PC-3 (cell line): ENCODE measurements at regions not wholly inside any gene's neighbourhood (a gene's known extent, or its start where the extent isn't known, plus 50 kb on each side); places are given as distances from the start of the nearest gene placed in this dataset.

Experiments
- ATAC-seq: fragments of 200-7000 bp; cut with Tn5 transposase; 2 replicates; pipeline ENCODE4 v1.9.1; 2020; ENCODE audit warnings: mild to moderate bottlenecking, moderate library complexity
- BruUV-seq: library from RNA; stranded (reverse); fragments of 400-500 nt; replicated peaks from 2 replicates; lab custom pipeline; 2021; lab: Mats Ljungman, UMichigan
- CTCF ChIA-PET: fragments of 300-600 bp; sonication (Branson Sonifier 250); formaldehyde crosslinking; loops from one replicate; lab custom pipeline; 2022; ENCODE audit warnings: antibody characterized with exemption; lab: Charles Lee
- POLR2A ChIA-PET: fragments of 300-600 bp; sonication (Branson Sonifier 250); formaldehyde crosslinking; loops from one replicate; lab custom pipeline; 2022; ENCODE audit warnings: antibody characterized with exemption; ENCODE audit not compliant: unreplicated experiment; lab: Charles Lee
- DNase-seq: peaks from one replicate; pipeline ENCODE4 v3.0.0-alpha.2; 2015
- H2AFZ ChIP-seq: fragments of 300-600 bp; sonication (generic); 2 replicates; pipeline ENCODE4 v1.6.0; 2016; ENCODE audit warnings: antibody characterized with exemption, low read length
- H3F3A ChIP-seq: fragments of 300-600 bp; sonication (generic); one replicate; pipeline ENCODE4 v1.6.0; 2017; ENCODE audit warnings: antibody characterized with exemption, low read length, control low read depth, mild to moderate bottlenecking; ENCODE audit not compliant: unreplicated experiment
- H3K27ac ChIP-seq: fragments of 300-600 bp; sonication (generic); 2 replicates; pipeline ENCODE4 v1.5.1; 2016; ENCODE audit warnings: mild to moderate bottlenecking, low read length
- H3K27me3 ChIP-seq: fragments of 300-600 bp; sonication (generic); 2 replicates; pipeline ENCODE4 v1.6.1; 2016; ENCODE audit warnings: low read length, mixed read lengths
- H3K36me3 ChIP-seq: fragments of 300-600 bp; sonication (generic); 2 replicates; pipeline ENCODE4 v1.6.1; 2016; ENCODE audit warnings: low read depth, mixed run types, low read length, mixed read lengths
- H3K4me1 ChIP-seq: fragments of 300-600 bp; sonication (generic); 2 replicates; pipeline ENCODE4 v1.5.1; 2016; ENCODE audit warnings: low read length; ENCODE audit not compliant: insufficient read depth
- H3K4me2 ChIP-seq: fragments of 300-600 bp; sonication (generic); 2 replicates; pipeline ENCODE4 v1.6.0; 2016; ENCODE audit warnings: low read length
- H3K4me3 ChIP-seq: fragments of 300-600 bp; sonication (generic); 2 replicates; pipeline ENCODE4 v1.5.1; 2016; ENCODE audit warnings: mild to moderate bottlenecking, low read length, mixed read lengths
- H3K79me2 ChIP-seq: fragments of 300-600 bp; sonication (generic); 2 replicates; pipeline ENCODE4 v1.6.1; 2017; ENCODE audit warnings: low read length, mixed read lengths
- H3K9ac ChIP-seq: fragments of 300-600 bp; sonication (generic); 2 replicates; pipeline ENCODE4 v1.6.0; 2016; ENCODE audit warnings: mild to moderate bottlenecking, low read length
- H3K9me2 ChIP-seq: fragments of 300-600 bp; sonication (generic); replicated peaks from 2 replicates; pipeline ENCODE4 v1.6.1; 2016; ENCODE audit warnings: mixed run types, low read length, mixed read lengths
- H3K9me3 ChIP-seq: fragments of 300-600 bp; sonication (generic); 2 replicates; pipeline ENCODE4 v1.6.1; 2016; ENCODE audit warnings: low read length, mixed read lengths
- H4K20me1 ChIP-seq: fragments of 300-600 bp; sonication (generic); 2 replicates; pipeline ENCODE4 v1.6.1; 2016; ENCODE audit warnings: low read length, mixed read lengths
- EZH2 ChIP-seq: fragments of 300-600 bp; sonication (generic); IDR thresholded peaks from one replicate; pipeline ENCODE4 v1.6.1; 2017; ENCODE audit warnings: antibody characterized with exemption, mild to moderate bottlenecking, low read length; ENCODE audit not compliant: unreplicated experiment
- EZH2phosphoT487 ChIP-seq: fragments of 300-600 bp; sonication (generic); IDR thresholded peaks from 2 replicates; pipeline ENCODE4 v1.6.1; 2018; ENCODE audit warnings: mild to moderate bottlenecking, antibody characterized with exemption, low read length, borderline replicate concordance
- intact Hi-C: fragments of 100-400 bp; cut with micrococcal nuclease; formaldehyde crosslinking; loops from 2 replicates; pipeline ENCODE4 v1.9.0; 2023
- TF ChIP-seq, protein P1 (sequence below): fragments of 300-600 bp; sonication (generic); conservative IDR thresholded peaks from 2 replicates; pipeline ENCODE4 v1.5.1; 2017; ENCODE audit warnings: antibody characterized with exemption, low read depth, mild to moderate bottlenecking, low read length

DNA sequence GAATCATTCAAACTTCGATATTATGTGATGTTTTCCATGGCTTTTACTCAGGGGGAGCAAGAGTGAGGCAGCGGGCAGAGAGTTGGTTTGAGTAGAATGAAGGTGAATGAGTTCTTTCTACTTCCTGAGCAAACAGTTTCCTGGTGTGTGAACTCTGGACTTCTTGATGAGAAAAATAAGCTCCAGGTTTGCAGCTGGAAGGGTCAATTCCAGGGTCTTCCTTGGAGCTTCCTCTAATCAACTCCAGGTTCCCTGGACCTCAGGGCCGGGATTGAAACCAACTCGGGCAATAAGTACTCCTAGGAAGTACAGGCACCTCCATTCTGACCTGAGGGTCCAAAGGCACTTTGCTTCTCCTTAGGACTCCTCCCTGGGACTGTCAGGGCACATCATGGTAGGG, 243.6 kb upstream of the ONECUT1 start:
- H3K27me3 ChIP-seq, result peaks cover 12% of the 10 kb centered on the region
- H3K27ac ChIP-seq, result no peak overlapping the region
- no peaks in the 10 kb centered on the region for H3K4me1 ChIP-seq
- no peak overlapping the region for H3K4me2 ChIP-seq
- no peak for DNase-seq
- no peak overlapping the region for H3K9ac ChIP-seq
- H3K79me2 ChIP-seq, result no peaks in the 10 kb centered on the region
- no peaks in the 10 kb centered on the region for H3F3A ChIP-seq
- no peak for ATAC-seq
- no peak for TF ChIP-seq EZH2phosphoT487
- TF ChIP-seq, protein P1, sequence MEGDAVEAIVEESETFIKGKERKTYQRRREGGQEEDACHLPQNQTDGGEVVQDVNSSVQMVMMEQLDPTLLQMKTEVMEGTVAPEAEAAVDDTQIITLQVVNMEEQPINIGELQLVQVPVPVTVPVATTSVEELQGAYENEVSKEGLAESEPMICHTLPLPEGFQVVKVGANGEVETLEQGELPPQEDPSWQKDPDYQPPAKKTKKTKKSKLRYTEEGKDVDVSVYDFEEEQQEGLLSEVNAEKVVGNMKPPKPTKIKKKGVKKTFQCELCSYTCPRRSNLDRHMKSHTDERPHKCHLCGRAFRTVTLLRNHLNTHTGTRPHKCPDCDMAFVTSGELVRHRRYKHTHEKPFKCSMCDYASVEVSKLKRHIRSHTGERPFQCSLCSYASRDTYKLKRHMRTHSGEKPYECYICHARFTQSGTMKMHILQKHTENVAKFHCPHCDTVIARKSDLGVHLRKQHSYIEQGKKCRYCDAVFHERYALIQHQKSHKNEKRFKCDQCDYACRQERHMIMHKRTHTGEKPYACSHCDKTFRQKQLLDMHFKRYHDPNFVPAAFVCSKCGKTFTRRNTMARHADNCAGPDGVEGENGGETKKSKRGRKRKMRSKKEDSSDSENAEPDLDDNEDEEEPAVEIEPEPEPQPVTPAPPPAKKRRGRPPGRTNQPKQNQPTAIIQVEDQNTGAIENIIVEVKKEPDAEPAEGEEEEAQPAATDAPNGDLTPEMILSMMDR, result no peak
- no peak for TF ChIP-seq EZH2
- CTCF ChIA-PET, result no interaction called here
- no TSS peak for BruUV-seq
- H2AFZ ChIP-seq, result no peak overlapping the region
- intact Hi-C loops, result no loop called here
- no peak overlapping the region for H3K4me3 ChIP-seq
- H3K9me3 ChIP-seq, result no peaks in the 10 kb centered on the region
- H3K36me3 ChIP-seq, result no peaks in the 10 kb centered on the region
- POLR2A ChIA-PET, result no interaction called here
- no peaks in the 10 kb centered on the region for H4K20me1 ChIP-seq
- H3K9me2 ChIP-seq, result no peaks in the 10 kb centered on the region

GRCh38 chr15:53031469-53031868, 241.3 kb upstream of the ONECUT1 start:
- DNase-seq (no peak), ATAC-seq (no peak)
- Histone ChIP-seq H3K4me2 (no peak overlapping the region), H3K4me1 (no peaks in the 10 kb centered on the region), H3K9me3 (no peaks in the 10 kb centered on the region), H3K4me3 (no peak overlapping the region), H3F3A (no peaks in the 10 kb centered on the region), H3K9ac (no peak overlapping the region), H3K79me2 (no peaks in the 10 kb centered on the region), H3K36me3 (no peaks in the 10 kb centered on the region), H3K27me3 (0 out of 2 replicates have a peak, but pooled peaks cover 5% of the 10 kb centered on the region), H3K27ac (no peak overlapping the region), H2AFZ (no peak overlapping the region), H4K20me1 (no peaks in the 10 kb centered on the region), H3K9me2 (no peaks in the 10 kb centered on the region)
- BruUV-seq, result no TSS peak
- POLR2A ChIA-PET, result no interaction called here
- TF ChIP-seq, protein P1, result no peak
- TF ChIP-seq EZH2phosphoT487 (no peak), EZH2 (no peak)
- intact Hi-C loops, result no loop called here
- CTCF ChIA-PET, result no interaction called here

- ATAC-seq (no peak), DNase-seq (no peak)
- intact Hi-C loops, result no loop called here
- no peak overlapping the region for H3K27ac ChIP-seq
- no peaks in the 10 kb centered on the region for H3K9me3 ChIP-seq
- POLR2A ChIA-PET, result no interaction called here
- H3F3A ChIP-seq, result no peaks in the 10 kb centered on the region
- CTCF ChIA-PET, result no interaction called here
- H2AFZ ChIP-seq, result no peak overlapping the region
- no peaks in the 10 kb centered on the region for H3K4me1 ChIP-seq
- H3K4me3 ChIP-seq, result no peak overlapping the region
- H4K20me1 ChIP-seq, result no peaks in the 10 kb centered on the region
- TF ChIP-seq, protein P1, result no peak
- TF ChIP-seq EZH2, result no peak
- TF ChIP-seq EZH2phosphoT487, result no peak
- no peak overlapping the region for H3K9ac ChIP-seq
- H3K27me3 ChIP-seq, result no peaks in the 10 kb centered on the region
- H3K79me2 ChIP-seq, result no peaks in the 10 kb centered on the region
- H3K4me2 ChIP-seq, result no peak overlapping the region
- no peaks in the 10 kb centered on the region for H3K9me2 ChIP-seq
- BruUV-seq, result no TSS peak
- H3K36me3 ChIP-seq, result no peaks in the 10 kb centered on the region
Measured at GRCh38 chr15:53022788-53023187, 232.7 kb upstream of the ONECUT1 start.
